HG02840 (cell line): ENCODE measurements at regions not wholly inside any gene's neighbourhood (a gene's known extent, or its start where the extent isn't known, plus 50 kb on each side); places are given as distances from the start of the nearest gene placed in this dataset.
"Not testable (repeated sequence)": the region's sequence is repeated elsewhere in the genome, so short reads cannot be mapped to it uniquely, and the experiment has no call there.

ENCODE experiments used
- ATAC-seq: cut with Tn5 transposase; IDR thresholded peaks from one replicate; pipeline ENCODE4 v1.9.1; 2021; ENCODE audit warnings: mild to moderate bottlenecking, moderate library complexity, moderate number of reproducible peaks; ENCODE audit not compliant: unreplicated experiment, low FRiP score

- ATAC-seq: no peak
Observed at GRCh38 chr12:4822572-4822971, 87.1 kb upstream of the KCNA1 start.

- no peak for ATAC-seq
Observed at GRCh38 chr12:4824380-4824779, 85.3 kb upstream of the KCNA1 start.

DNA sequence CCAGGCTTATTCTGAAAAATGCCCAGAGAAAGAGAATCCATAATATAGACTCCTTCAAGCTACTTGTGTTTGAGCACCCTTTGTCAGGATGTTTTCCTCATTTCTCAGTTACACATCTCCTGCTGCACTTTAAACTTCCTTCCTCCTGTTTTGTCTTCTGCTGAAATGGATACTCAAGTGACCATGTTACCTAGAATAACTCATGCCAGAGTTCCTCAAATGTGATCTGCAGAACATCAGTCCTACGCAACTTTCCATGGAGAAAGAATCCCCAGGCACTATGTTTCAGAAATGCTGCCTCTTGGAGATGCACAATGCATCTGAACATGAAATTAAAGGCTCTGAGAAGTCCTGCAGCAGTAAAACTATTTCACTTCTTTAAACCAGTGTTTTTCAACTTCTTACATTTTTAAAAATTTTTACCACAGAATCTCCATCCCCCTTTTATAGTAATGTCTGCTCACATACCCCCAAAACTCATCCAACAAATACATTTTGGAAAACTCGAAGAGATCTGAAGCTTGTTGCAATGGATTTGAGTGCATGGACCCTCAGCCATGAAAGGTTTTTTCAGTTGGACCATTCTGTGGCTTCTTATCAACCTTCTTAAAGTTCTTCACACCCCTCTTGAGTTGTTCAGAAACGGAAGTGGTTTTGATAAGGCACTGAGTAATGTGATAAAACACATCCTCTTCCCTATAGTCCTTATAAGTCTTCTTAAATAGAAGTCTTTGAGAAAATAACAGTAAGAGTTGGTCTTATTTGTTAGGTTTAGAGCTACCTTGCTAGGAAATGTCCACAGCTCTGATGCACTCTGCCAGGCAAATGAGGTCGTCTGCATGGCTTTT is 84.5 kb upstream of the KCNA1 start:
- ATAC-seq: no peak

DNA sequence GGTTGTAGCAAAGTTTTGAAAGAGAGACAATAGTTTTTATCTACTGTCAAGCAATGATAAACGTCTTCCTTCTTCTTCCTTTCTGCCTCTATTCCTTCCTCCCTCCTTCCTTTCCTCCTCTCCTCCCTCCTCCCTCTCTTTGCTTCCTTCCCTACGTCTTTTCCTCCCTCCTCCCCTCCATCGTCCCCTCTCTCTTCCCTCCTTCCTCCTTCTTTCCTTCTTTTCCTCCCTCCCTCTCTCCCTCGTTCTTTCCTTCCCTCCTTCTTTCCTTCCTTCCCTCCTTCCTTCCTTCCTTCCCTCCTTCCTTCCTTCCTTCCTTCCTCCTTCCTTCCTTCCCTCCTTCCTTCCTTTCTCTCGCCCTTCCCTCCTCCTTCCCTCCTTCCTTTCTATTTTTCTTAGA is 82.8 kb upstream of the KCNA1 start:
- ATAC-seq: no peak

- ATAC-seq: no peak
Observed at GRCh38 chr12:4828176-4828575, 81.5 kb upstream of the KCNA1 start.

DNA sequence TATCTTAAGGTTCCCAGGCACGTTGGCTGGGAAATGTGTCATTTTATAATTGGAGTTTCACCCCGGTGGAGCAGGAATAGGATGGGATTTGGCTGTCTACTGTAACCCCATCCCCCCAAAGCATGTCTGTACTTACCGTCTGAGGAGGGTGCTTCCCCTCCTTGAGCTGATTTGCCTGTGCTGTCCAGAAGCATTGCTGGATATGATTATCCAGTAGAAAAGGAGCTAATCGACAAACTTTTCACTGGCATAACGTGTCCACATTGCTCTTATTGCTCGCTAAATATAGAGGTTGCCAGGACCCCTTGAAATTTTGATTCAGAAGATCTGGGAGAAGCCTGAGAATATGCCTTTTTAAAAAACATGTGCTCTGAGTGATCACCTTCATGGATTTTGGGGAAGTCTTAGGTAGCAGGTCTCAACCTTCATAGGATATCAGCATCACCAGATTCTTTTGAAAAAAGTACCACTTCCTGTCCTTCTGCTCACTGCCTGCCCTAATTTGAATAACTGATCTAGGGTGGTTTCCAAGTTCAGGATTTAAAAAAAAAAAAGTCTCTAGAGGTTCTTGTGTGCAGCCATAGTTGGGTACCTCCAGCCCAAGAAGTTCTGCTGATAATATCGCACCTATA is 80.4 kb upstream of the KCNA1 start:
- peak; percentile 55 for ATAC-seq

- no peak for ATAC-seq
Observed at GRCh38 chr12:4829793-4830162, 79.9 kb upstream of the KCNA1 start.

GRCh38 chr12:4830556-4831210 is 79.0 kb upstream of the KCNA1 start:
- ATAC-seq: no peak

- no peak for ATAC-seq
Observed at GRCh38 chr12:4833053-4833452, 76.7 kb upstream of the KCNA1 start.

DNA sequence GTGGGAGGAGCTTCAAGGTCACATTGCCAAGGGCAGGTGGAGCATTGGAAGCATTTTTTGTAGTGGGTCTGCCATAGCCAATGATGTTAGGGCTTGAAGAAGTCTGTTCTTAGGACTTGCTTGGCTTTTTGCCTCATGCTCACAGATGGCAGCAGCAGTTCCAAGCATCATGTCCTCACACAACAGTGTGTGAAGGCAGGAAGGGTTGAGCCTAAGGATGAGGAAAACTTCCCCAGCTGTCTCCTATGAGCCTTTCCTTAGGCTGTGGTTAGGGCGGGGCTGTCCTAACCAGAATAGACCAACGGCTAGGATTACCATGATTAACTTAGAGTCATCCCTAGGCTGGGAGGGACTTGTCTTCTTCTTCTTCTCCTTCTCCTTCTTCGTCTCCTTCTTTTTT is 76.2 kb upstream of the KCNA1 start:
- no peak for ATAC-seq

DNA sequence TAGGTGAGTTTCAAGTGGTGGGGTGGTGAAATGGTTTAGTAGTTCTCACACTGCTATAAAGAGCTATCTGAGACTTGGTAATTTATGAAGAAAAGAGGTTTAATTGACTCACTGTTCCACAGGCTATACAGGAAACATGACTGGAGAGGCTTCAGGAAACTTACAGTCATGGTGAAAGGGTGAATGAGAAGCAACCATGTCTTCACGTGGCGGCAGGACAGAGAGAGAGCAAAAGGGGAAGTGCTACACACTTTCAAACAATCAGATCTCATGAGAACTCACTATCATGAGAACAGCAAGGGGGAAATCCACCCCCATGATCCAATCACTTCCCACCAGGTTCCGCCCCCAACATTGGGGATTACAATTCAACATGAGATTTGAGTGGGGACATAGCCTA is 67.3 kb upstream of the KCNA1 start:
- not testable (repeated sequence) for ATAC-seq

DNA sequence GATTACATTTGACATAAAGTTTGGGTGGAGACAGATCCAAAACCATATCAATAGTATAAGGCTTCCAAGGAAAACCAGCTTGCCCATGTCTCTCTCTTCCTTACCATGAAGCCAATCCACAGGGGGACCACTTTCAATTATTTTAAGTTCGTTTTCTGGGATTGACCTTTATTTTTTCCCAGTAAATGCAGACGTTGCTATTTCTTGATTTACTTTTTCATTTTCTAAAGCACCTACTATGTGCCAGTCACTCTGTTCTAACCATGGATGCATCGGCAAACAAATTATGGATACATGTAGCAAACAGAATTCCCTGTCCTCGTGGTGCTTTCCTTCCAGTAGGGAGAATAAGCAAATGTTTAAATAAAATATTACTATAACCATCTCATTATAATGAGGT is 65.8 kb upstream of the KCNA1 start:
- no peak for ATAC-seq

- no peak for ATAC-seq
Observed at GRCh38 chr12:4847713-4848112, 62.0 kb upstream of the KCNA1 start.

DNA sequence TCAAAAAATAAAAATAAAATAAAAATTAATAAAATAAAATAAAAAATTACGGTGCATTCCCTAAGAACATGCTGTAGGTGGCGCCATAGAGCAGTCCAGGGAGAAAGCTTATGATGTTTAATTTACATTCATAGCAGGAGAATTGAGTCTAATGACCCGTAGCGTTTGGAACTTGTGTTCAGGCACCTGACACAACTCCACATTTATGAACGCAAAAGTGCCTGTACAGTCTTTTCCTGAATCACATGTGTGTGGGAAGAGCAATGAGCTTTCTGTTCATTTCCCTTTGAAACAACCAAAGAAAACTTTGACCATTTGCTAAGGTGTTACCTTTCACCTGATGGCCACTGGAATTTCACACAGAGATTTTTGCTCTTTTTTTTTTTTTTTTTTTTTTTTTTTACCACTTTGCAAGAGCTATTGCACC is 60.6 kb upstream of the KCNA1 start:
- ATAC-seq: no peak

- ATAC-seq: no peak
Observed at GRCh38 chr12:4849795-4850345, 59.8 kb upstream of the KCNA1 start.

DNA sequence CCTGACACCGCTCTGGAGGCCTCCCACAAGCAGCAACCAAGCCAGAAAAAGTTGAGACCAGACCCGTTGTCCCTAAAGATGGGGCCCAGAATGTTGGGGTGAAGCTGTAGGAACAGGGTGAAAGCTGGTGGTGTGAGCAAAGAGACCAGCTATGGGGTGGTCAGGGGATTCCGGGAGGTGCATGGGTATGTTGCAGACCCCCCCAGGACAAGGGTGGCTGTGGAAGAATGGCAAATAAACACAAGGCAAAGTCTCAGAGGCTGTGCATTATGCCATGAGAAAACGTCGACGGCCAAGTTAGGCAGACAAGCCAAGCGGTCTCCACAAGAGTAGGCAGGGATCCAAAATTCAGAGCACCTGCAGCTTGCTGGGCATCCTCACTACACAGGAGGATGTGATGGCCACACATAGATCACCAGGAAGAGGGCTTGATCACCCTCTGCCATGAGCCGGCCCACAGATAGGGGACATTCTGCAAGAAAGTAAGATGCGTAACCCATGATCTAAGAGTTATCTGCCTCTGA is 58.8 kb upstream of the KCNA1 start:
- ATAC-seq: no peak

DNA sequence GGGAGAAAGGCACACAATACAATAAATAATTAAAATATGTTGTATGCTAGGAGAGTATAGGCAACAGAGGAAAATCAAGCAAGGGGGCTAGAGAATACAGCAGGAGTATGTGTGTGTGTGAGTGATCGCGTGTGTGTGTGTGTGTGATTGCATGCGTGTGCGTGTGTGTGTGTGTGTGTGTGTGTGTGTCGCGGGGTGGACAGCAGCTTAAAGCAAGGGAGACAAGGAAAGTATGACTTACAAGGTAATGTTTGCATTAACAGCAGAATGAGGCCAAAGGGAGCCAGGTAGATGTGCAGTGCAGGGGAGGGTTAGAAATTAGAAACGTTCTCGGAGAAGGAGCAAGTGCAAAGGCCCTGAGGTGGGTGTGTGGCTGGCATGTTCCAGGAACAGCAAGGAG is 57.4 kb upstream of the KCNA1 start:
- ATAC-seq: no peak

DNA sequence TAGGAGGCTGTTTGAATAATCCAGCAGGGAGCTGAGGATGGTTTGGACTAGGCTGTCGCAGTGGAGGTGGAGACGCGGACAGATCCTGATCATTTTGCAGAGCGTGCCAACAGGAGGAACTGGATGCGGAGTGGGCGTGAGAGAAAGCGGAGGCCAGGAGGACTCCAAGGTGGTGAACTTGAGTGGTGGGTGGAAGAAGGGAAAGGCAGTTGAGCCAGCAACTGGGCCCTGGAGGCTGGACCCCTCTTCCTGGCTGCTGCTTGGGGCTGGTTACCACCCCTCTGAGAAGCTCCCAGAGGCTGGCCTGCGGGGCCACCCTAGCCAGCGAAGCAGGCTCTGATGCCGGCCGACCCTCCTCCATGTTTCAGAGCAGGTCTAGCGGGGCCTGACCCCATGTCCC is 56.8 kb upstream of the KCNA1 start:
- ATAC-seq: no peak

- ATAC-seq: no peak
Observed at GRCh38 chr12:4855121-4855924, 54.4 kb upstream of the KCNA1 start.

DNA sequence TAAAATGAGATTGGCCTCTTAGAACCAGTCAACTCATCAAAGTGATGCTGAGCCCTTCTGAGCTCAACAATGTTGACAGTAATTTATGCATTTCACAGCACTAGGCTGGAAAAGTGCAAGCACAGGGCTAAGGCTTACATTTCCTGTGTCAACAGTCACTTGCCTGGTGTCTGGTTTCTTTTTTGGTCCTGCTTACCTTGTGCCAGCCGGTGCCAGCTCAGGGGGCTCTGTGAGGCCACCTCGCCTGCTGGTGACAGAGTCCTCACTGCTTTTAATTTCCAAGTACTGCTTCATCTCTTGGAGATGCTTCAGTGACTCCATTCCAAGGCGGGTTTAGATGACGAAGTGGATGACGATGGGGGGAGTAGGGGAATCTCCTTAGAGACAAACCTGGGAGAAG is 53.1 kb upstream of the KCNA1 start:
- ATAC-seq: no peak
